Fibroblast of the aortic adventitia (primary cell): ENCODE measurements at regions not wholly inside any gene's neighbourhood (a gene's known extent, or its start where the extent isn't known, plus 50 kb on each side); places are given as distances from the start of the nearest gene placed in this dataset.
A peak's percentile ranks its signal among the peaks of the same experiment; 100 is the strongest.

Source experiments
- DNase-seq: peaks from one replicate; pipeline ENCODE4 v3.0.0-alpha.2; 2010; ENCODE audit warnings: low read depth
- H3K4me3 ChIP-seq: 2 replicates; pipeline ENCODE4 v1.5.1; 2011; ENCODE audit warnings: low read depth, mild to moderate bottlenecking, control low read depth, low read length, moderate library complexity
- TF ChIP-seq, protein P1 (sequence below): IDR thresholded peaks from 2 replicates; pipeline ENCODE4 v1.5.1; 2011; ENCODE audit warnings: mild to moderate bottlenecking, low read length, control low read depth, inconsistent platforms; ENCODE audit not compliant: insufficient read depth

DNA sequence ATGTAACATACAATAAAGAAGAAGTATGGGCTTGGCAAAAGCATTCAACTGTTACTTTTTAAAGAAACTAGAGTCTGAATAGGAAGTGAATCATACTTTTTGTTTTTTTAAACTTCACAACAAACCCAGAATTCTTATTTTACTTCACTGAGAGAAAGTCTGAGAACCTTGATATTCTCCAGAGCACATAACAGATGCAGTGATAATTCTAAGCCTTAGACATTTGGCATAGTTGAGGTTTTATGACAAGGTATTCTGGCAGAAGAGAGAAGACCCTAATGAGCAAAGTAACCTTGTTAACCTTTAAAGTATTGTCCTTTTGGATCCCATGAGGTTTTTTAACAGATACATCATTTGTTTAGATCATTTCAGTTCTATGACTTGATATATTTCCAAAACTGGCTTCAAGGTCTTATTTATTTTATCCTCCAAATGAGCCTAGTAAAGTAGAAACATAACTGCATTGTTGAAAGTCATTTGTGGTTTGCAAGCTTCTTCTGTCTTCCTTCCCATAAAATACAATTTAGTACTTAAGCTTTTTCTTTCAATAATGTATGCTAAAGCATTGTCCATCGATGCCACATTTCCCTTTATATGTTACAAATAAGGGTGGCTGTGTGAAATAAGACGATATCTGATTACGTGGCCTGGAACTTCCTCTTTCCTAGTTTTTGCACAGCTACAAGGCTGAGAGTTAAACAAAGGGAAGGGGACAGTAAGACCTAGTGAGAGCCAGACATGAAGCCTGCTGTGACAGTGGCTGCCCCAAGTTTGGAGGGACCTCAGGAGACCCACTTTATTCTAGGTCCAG is 86.1 kb upstream of the ITPRID2 start:
- peak; percentile 87 for DNase-seq
- no peak overlapping the region for H3K4me3 ChIP-seq
- TF ChIP-seq, protein P1, sequence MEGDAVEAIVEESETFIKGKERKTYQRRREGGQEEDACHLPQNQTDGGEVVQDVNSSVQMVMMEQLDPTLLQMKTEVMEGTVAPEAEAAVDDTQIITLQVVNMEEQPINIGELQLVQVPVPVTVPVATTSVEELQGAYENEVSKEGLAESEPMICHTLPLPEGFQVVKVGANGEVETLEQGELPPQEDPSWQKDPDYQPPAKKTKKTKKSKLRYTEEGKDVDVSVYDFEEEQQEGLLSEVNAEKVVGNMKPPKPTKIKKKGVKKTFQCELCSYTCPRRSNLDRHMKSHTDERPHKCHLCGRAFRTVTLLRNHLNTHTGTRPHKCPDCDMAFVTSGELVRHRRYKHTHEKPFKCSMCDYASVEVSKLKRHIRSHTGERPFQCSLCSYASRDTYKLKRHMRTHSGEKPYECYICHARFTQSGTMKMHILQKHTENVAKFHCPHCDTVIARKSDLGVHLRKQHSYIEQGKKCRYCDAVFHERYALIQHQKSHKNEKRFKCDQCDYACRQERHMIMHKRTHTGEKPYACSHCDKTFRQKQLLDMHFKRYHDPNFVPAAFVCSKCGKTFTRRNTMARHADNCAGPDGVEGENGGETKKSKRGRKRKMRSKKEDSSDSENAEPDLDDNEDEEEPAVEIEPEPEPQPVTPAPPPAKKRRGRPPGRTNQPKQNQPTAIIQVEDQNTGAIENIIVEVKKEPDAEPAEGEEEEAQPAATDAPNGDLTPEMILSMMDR: no peak

- TF ChIP-seq, protein P1: no peak
- DNase-seq: peak; percentile 44
- no peak overlapping the region for H3K4me3 ChIP-seq
These were observed 85.5 kb upstream of the ITPRID2 start for GRCh38 chr2:181806039-181806392.

GRCh38 chr2:181807526-181807925 is 84.0 kb upstream of the ITPRID2 start:
- TF ChIP-seq, protein P1: no peak
- DNase-seq: no peak

DNA sequence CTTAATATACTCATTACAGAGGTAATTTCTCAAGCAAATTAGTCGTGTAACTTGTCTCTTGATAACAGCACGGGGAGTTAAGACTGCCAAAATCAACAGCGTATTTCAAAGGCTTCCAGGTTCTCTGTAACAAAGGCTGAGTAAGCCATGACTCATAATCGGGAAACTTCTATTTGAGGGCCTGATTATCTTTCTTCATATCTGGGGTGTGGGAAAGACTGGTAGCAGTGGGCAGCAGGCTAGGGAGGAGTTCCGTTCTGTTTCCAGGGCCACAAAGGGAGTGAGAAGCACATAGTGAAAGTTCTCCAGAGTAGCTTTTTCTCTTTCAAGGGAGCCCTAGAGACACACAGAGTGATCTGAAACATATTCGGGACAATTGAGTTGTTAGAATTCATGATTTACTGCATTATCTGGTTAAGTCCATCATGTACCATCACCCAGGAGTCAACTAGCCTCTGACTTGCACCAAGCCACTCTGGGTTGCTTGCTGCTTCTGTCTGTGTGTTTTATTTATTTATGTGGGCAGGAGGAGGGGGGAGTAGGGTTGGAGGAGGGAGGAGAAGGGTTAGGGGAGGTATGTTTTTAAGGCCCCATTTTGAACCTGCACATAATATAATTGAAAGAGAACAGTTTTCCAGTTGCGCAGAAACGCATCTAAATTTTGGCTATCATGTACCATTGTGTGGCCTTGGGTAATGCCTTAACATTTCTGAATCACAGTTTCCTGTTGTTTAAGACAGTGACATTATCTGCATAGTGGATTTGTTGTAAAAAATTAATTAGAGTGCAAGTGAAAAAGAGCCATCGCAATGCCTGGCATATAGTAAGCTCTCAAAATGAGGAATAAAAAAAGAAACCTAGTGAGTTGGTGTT is 80.5 kb upstream of the ITPRID2 start:
- TF ChIP-seq, protein P1: no peak
- DNase-seq: peak; percentile 95
- H3K4me3 ChIP-seq: peak overlapping the region; percentile 4

More at GRCh38 chr2:181807526-181807925, 84.0 kb upstream of the ITPRID2 start:
- H3K4me3 ChIP-seq: no peak overlapping the region

- TF ChIP-seq, protein P1: no peak
- DNase-seq: peak; percentile 30
- no peak overlapping the region for H3K4me3 ChIP-seq
These were observed 79.3 kb upstream of the ITPRID2 start for GRCh38 chr2:181812106-181812743.

DNA sequence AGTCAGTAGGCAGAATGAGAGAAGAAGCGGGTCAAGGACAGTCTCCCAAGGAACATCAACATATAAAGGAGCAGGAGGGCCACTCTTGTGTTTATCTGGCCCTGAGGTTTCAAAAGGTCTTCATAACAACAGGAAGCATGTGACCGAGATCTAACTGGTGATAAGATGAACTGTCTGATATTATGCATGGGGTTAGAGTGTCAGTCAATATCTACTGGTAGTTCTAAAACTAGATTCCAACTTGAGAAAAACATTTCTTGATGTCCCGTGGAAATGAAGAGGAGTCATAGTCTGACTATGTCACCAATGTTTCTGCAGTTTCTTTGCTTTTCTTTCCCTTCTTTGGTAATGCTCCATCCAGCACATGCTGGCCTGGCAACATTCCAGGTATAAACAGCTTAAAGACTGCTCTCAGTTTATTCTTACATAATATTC is 77.5 kb upstream of the ITPRID2 start:
- TF ChIP-seq, protein P1: no peak
- H3K4me3 ChIP-seq: no peak overlapping the region
- peak; percentile 40 for DNase-seq
